ENCODE measurements at regions not wholly inside any gene's neighbourhood (a gene's known extent, or its start where the extent isn't known, plus 50 kb on each side); places are given as distances from the start of the nearest gene placed in this dataset.
A peak's percentile ranks its signal among the peaks of the same experiment; 100 is the strongest.
"Not testable (repeated sequence)": the region's sequence is repeated elsewhere in the genome, so short reads cannot be mapped to it uniquely, and the experiment has no call there.

DNA sequence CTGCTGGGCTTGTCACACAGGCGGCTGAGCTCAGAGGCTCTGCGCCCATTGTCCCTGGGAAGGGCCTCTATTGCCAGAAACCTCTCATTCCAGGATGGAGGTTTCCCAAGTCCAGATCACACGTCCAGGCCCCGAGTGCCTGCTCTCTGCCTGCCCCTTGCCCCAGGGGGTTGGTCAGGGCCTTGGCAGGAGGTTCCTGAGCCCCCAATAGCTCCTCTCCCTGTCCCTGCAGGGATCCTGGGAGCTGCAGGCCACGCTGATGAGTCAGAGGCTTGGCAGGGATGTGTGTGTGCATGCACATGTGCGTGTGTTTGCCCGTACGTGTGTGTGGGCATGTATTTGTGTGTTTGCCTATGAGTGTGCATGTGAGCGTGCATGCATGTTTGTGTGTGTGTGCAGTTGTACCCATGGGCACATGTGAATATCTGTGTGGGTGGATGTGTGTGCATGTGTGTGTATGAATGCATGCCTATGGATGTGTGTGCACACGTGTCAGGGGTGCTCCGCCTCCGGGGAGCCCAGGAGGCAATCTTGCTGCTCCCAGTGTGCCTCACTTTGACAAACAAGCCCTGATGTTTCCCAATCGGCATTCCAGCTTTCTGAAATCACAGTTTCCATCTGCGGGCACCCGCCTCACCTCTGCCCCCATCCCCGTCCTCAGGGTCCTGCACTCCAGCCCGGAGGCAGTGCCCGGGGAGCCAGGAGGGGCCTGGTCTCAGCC, 98.4 kb upstream of the GSE1 start:
- peak; percentile 99 for DNase-seq (ENCODE audit: low read depth)

DNA sequence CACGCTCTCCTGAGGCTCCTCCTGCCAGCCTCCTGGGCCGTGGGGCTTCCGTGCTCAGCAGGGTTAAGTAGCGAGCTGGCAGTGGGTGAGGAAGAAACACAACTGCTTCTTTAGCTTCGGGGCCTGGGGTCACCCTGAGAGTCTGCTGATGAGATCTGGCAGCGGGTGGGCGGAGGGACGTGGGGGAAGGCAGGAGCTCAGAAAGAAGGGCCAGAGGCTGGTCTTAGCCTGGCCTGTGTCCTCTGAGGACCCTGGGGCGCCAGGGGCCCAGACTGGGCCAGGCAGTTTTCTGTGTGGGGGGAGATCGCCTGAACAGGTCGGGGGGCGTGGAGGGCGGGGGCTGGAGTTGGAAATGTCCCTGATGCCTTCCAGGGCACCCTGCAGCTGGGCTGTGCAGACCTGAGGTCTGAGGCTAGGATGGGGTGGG, 97.8 kb upstream of the GSE1 start:
- no peak for DNase-seq (ENCODE audit: low read depth)

DNA sequence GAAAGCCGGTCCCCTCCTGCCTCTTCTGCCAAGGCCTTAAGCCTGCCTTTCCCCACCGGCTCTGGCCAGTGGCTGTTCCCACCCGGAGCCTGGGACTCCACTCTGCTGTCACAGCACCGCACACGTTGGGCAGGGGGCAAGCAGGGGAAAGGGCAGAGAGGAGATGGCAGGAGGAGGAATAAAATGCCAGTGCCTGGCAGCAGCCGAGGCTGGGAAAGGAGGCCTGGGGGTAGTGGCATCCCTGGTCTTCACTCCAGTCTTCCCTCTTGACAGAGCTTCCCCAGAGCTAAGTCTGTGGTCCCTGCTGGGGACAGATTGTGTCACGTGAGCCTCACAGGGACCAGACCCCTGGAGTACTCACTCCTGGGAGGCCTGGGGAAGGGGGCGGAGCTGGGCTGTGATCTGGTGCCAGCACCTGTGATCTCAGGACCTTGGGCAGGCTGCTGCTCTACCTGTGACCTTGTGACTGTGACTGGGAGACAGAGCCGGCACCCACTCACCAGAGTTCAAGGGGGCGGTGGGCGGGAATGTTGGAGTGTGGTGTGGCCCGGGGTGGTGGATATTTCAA, 97.2 kb upstream of the GSE1 start:
- DNase-seq (ENCODE audit: low read depth): no peak

DNA sequence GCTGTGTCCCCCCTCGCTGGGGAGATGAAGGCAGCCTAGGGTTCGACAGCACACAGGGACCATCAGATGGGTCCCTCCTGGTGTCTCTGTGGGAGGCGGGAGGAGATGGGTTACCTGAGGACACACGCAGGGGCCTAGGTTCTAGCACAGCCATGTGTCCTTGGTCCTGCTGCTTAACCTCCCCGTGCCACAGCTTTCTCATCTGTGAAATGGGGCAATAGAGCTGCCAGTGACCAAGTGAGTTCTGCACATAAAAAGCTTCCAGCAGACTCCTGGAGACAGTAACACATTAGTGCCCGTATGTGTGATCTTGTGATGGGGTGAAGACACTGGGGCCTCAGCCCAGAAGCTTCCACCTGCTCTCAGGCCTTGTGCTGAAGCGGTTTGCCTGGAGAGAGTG, 96.0 kb upstream of the GSE1 start:
- DNase-seq (ENCODE audit: low read depth): no peak

GRCh38 chr16:85517563-85518179, 95.5 kb upstream of the GSE1 start:
- no peak for DNase-seq (ENCODE audit: low read depth)

GRCh38 chr16:85518398-85519049, 94.6 kb upstream of the GSE1 start:
- DNase-seq (ENCODE audit: low read depth): no peak

- not testable (repeated sequence) for DNase-seq (ENCODE audit: low read depth)
Measured at GRCh38 chr16:85519050-85519440, 94.1 kb upstream of the GSE1 start.

GRCh38 chr16:85519540-85520231, 93.4 kb upstream of the GSE1 start:
- DNase-seq (ENCODE audit: low read depth): no peak

GRCh38 chr16:85520853-85521521, 92.1 kb upstream of the GSE1 start:
- DNase-seq (ENCODE audit: low read depth): no peak

- DNase-seq (ENCODE audit: low read depth): no peak
Measured at GRCh38 chr16:85521552-85522307, 91.4 kb upstream of the GSE1 start.

GRCh38 chr16:85522308-85522841, 90.7 kb upstream of the GSE1 start:
- no peak for DNase-seq (ENCODE audit: low read depth)

- DNase-seq (ENCODE audit: low read depth): peak; percentile 65
Measured at GRCh38 chr16:85522842-85523601, 90.1 kb upstream of the GSE1 start.

- DNase-seq (ENCODE audit: low read depth): peak; percentile 31
Measured at GRCh38 chr16:85523602-85524364, 89.3 kb upstream of the GSE1 start.

DNA sequence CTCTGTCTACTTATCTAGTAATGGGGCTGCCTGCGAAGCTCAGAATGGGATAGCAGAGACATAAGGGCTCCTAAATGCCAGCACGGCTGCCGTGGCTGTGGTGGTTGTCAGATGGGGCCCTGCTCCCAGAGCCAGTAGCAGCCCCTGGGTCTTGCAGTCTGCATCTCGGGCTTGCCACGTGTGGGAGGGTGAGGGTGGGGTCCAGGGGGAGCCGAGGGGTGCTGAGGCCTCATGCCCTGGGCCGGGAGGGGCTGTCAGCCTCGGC, 88.8 kb upstream of the GSE1 start:
- DNase-seq (ENCODE audit: low read depth): no peak

DNA sequence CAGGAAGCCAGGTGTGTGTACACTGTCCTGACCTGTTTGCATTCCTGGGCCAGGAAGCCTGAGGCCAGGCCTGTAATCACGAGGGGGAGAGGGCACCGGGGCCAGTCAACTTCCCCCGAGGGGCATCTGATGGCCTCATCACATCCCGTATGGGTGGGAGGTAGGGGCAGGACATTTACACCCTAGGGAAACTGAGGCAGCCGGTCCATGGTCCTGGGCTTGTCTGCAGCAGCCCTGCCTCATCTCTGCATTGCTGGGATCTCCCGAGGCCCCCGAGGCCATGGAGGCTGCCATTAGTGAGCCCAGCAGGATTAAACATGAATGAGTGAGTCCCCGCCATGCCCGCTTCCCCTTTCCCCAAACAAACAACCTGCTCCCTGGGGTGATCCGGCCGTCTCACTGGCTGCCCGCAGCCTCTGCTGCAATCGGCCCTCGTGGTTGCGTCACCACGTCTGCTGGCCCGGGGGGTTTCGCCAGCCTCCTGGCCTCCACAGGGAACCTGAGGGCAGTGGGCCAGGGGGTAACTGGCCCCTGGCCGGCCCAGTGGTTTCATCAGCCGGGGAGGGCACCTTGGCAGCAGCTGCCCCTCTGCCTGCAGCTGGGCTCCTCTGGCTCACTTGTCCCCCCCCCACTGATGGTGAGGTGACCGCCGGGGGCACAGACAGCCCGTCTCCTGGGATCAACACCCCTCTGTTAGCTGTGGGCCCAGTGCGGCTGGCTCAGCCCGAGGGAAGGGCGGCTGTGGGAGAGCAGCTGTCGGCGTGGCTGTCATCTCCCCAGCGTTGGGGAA, 88.3 kb upstream of the GSE1 start:
- peak; percentile 87 for DNase-seq (ENCODE audit: low read depth)

DNA sequence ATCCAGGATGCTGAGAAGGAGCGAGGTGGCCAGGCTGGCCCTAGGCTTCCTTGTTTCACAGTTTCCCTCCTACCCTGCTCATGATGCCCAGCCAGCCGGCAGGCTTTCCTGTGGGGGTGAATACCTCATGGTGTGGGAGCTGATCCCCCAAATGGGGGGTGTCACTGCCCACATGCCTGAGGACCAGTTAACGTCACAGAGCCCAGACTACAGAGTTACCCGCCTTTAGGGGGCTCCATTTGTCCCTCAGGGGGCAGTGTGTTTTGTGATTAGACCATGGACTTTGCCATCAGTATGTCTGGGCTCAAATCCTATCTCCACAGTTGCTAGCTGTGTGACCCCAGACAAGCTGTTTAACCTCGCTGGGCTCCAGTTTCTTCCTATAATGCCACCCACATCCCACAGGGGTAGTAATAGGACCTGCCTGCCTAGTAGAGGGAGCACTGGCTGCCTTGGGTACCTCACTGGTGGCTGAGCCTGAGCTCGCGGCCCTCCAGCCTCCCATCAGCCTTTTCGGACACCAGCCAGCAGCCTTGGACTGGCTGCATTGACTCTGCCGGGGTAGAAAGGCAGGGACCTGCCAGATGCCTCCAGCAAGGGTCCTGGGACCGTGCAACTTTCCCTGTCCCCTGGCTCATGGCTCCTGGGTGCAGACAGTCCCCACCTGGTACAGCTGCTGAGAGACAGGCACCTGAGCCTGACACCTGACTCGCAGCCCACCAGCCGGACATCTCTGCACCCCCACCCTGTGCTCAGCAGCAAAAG, 87.5 kb upstream of the GSE1 start:
- no peak for DNase-seq (ENCODE audit: low read depth)

GRCh38 chr16:85526185-85526974, 86.7 kb upstream of the GSE1 start:
- no peak for DNase-seq (ENCODE audit: low read depth)

All from fibroblast of gingiva (primary cell).